ENCODE measurements at regions not wholly inside any gene's neighbourhood (a gene's known extent, or its start where the extent isn't known, plus 50 kb on each side); places are given as distances from the start of the nearest gene placed in this dataset.

- Histone ChIP-seq H3K36me3 (no peaks in the 10 kb centered on the region), H3K27me3 (no peaks in the 10 kb centered on the region), H3K27ac (no peak overlapping the region), H3K9me3 (no peaks in the 10 kb centered on the region), H3K4me1 (ENCODE audit: control insufficient read depth in 1 of 2, insufficient read depth in 1 of 2, low read depth in 1 of 2, low read length in 1 of 2) (no peaks in the 10 kb centered on the region), H3K4me3 (ENCODE audit: low read depth in 1 of 2, low read length in 1 of 2) (no peak overlapping the region)
- no peak for TF ChIP-seq CTCF (IDR thresholded peaks at IDR 0.05)
Measured at GRCh38 chr6:105587349-105588122, 184.7 kb upstream of the PREP start.

- Histone ChIP-seq H3K36me3 (no peaks in the 10 kb centered on the region), H3K27me3 (no peaks in the 10 kb centered on the region), H3K4me3 (ENCODE audit: low read depth in 1 of 2, low read length in 1 of 2) (no peak overlapping the region), H3K4me1 (ENCODE audit: control insufficient read depth in 1 of 2, insufficient read depth in 1 of 2, low read depth in 1 of 2, low read length in 1 of 2) (no peaks in the 10 kb centered on the region), H3K9me3 (no peaks in the 10 kb centered on the region), H3K27ac (no peak overlapping the region)
- no peak for TF ChIP-seq CTCF (IDR thresholded peaks at IDR 0.05)
Measured at GRCh38 chr6:105578179-105578707, 175.4 kb upstream of the PREP start.

- H3K27me3 ChIP-seq: no peaks in the 10 kb centered on the region
- no peak overlapping the region for H3K27ac ChIP-seq
- no peaks in the 10 kb centered on the region for H3K9me3 ChIP-seq
- H3K4me3 ChIP-seq (ENCODE audit: low read depth in 1 of 2, low read length in 1 of 2): no peak overlapping the region
- H3K4me1 ChIP-seq (ENCODE audit: control insufficient read depth in 1 of 2, insufficient read depth in 1 of 2, low read depth in 1 of 2, low read length in 1 of 2): no peaks in the 10 kb centered on the region
- no peaks in the 10 kb centered on the region for H3K36me3 ChIP-seq
- TF ChIP-seq CTCF (IDR thresholded peaks at IDR 0.05): no peak
Measured at GRCh38 chr6:105573556-105573955, 170.7 kb upstream of the PREP start.

GRCh38 chr6:105573138-105573537 lies 170.3 kb upstream of the PREP start:
- Histone ChIP-seq H3K4me1 (ENCODE audit: control insufficient read depth in 1 of 2, insufficient read depth in 1 of 2, low read depth in 1 of 2, low read length in 1 of 2) (no peaks in the 10 kb centered on the region), H3K27me3 (no peaks in the 10 kb centered on the region), H3K36me3 (no peaks in the 10 kb centered on the region), H3K9me3 (no peaks in the 10 kb centered on the region), H3K4me3 (ENCODE audit: low read depth in 1 of 2, low read length in 1 of 2) (no peak overlapping the region), H3K27ac (no peak overlapping the region)
- no peak for TF ChIP-seq CTCF (IDR thresholded peaks at IDR 0.05)

- Histone ChIP-seq H3K27ac (no peak overlapping the region), H3K9me3 (no peaks in the 10 kb centered on the region), H3K27me3 (no peaks in the 10 kb centered on the region), H3K4me3 (ENCODE audit: low read depth in 1 of 2, low read length in 1 of 2) (no peak overlapping the region), H3K4me1 (ENCODE audit: control insufficient read depth in 1 of 2, insufficient read depth in 1 of 2, low read depth in 1 of 2, low read length in 1 of 2) (no peaks in the 10 kb centered on the region), H3K36me3 (no peaks in the 10 kb centered on the region)
- no peak for TF ChIP-seq CTCF (IDR thresholded peaks at IDR 0.05)
Measured at GRCh38 chr6:105570416-105570815, 167.5 kb upstream of the PREP start.
